GM18861 (cell line): ENCODE measurements at regions not wholly inside any gene's neighbourhood (a gene's known extent, or its start where the extent isn't known, plus 50 kb on each side); places are given as distances from the start of the nearest gene placed in this dataset.

ENCODE experiments used
- ATAC-seq: cut with Tn5 transposase; IDR thresholded peaks from one replicate; pipeline ENCODE4 v1.9.1; 2021; ENCODE audit not compliant: unreplicated experiment

- peak; percentile 38 for ATAC-seq
These were observed 104.2 kb upstream of the PFN2 start for GRCh38 chr3:150074697-150075416.

GRCh38 chr3:150074277-150074676, 103.6 kb upstream of the PFN2 start:
- peak; percentile 55 for ATAC-seq

GRCh38 chr3:150073513-150073912, 102.8 kb upstream of the PFN2 start:
- no peak for ATAC-seq

- ATAC-seq = no peak
These were observed 102.3 kb upstream of the PFN2 start for GRCh38 chr3:150073031-150073430.

- ATAC-seq = no peak
These were observed 101.9 kb upstream of the PFN2 start for GRCh38 chr3:150072576-150072975.

- ATAC-seq = no peak
These were observed 99.6 kb upstream of the PFN2 start for GRCh38 chr3:150070271-150070670.

- no peak for ATAC-seq
These were observed 98.9 kb upstream of the PFN2 start for GRCh38 chr3:150069633-150070032.

GRCh38 chr3:150069154-150069527, 98.4 kb upstream of the PFN2 start:
- ATAC-seq = no peak

GRCh38 chr3:150068440-150069153, 97.9 kb upstream of the PFN2 start:
- no peak for ATAC-seq

- ATAC-seq = no peak
These were observed 96.9 kb upstream of the PFN2 start for GRCh38 chr3:150067561-150067960.

- no peak for ATAC-seq
These were observed 94.3 kb upstream of the PFN2 start for GRCh38 chr3:150064971-150065370.

GRCh38 chr3:150063237-150063636, 92.5 kb upstream of the PFN2 start:
- ATAC-seq = no peak

GRCh38 chr3:150062492-150062891, 91.8 kb upstream of the PFN2 start:
- no peak for ATAC-seq

GRCh38 chr3:150061288-150062024, 90.8 kb upstream of the PFN2 start:
- no peak for ATAC-seq

GRCh38 chr3:150059729-150060128, 89.0 kb upstream of the PFN2 start:
- ATAC-seq = no peak

- ATAC-seq = no peak
These were observed 88.5 kb upstream of the PFN2 start for GRCh38 chr3:150059241-150059640.

GRCh38 chr3:150057227-150057626, 86.5 kb upstream of the PFN2 start:
- no peak for ATAC-seq

- no peak for ATAC-seq
These were observed 84.6 kb upstream of the PFN2 start for GRCh38 chr3:150055332-150055731.

- no peak for ATAC-seq
These were observed 83.9 kb upstream of the PFN2 start for GRCh38 chr3:150054635-150055034.

- no peak for ATAC-seq
These were observed 79.8 kb upstream of the PFN2 start for GRCh38 chr3:150050510-150050909.

GRCh38 chr3:150049317-150049716, 78.6 kb upstream of the PFN2 start:
- no peak for ATAC-seq

- no peak for ATAC-seq
These were observed 71.2 kb upstream of the PFN2 start for GRCh38 chr3:150041877-150042276.
